Activated CD4-positive, alpha-beta T cell treated with anti-CD3 and anti-CD28 coated beads for 48 hours (primary cell): ENCODE measurements at regions not wholly inside any gene's neighbourhood (a gene's known extent, or its start where the extent isn't known, plus 50 kb on each side); places are given as distances from the start of the nearest gene placed in this dataset.
"Not testable (repeated sequence)": the region's sequence is repeated elsewhere in the genome, so short reads cannot be mapped to it uniquely, and the experiment has no call there.

Source experiments
- DNase-seq: peaks from one replicate; pipeline ENCODE4 v3.0.0-alpha.2; 2020

DNA sequence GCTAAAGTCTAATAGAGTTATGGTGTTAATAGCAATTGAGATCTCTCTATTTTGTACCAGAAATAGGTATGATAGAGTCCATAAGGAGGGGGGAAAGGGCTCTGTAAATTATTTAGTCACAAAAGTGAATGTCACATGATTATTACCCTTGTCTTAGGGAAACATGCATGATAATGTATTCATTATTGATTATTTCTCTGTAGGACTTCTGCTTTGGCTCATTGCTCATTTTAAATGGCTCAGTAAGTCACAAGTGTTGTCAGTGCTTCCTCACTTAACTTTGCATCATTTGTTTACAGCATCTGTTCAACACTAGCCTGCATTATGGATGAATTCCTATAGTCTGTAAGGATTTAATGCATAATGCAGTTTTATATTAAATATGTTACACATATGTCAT, 788.8 kb upstream of the EDIL3 start:
- DNase-seq: no peak

DNA sequence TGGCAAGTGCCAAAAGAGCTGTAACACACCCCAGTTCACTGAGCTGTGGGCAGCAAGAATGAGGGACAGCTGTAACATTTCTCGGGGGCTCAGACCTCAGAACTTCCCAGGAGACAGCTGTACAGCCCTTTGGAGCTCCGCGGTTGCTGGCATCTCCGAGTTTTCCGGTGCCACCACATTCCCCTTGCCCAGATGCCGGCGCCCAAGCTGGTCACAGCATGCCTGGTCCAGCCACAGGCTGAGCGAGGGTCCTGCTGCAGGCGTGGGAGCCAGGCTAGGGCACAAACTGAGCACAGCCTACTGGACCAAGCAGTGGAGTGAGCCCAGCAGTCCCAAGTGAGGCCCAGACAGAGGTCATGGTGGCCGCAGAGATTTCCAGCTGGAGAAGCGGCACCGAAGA, 797.7 kb upstream of the EDIL3 start:
- DNase-seq: no peak

DNA sequence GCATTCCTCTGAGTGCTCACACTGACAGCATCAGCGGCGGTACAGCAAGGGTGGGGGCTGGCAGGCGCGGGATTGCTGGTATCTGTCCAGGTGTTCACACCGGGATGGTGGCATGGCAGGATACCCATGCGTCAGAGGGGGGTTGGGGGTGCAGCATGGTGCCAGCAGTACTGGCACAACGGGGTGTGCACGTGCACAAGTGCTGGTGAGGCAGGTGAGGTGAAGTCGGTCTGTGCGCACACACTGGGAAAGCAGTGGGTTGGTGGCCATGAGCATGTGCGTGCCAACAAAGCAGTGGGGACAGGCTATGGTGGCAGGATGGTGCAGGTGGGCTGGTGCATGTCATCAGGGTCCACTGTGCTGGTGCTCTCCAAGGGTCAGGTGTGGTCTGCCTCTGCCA, 819.6 kb upstream of the EDIL3 start:
- no peak for DNase-seq

DNA sequence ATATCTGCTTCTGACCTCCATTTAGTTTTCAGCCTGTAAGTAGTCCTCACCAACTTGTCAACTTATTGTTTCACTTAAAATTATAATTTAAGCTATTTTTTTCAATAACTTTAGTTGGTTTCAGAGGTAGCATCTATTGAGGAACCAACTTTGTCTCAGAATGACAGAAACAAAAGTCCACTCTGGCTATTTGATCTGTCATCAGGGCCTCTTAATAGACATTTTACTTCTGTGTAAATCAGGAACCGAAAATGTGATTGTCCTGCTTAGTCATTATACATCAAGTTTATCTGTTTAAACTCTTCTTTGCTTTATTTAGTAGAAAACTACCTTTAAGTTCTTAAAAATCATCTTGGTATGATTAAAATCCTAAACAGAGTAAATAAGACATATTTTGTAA, 820.8 kb upstream of the EDIL3 start:
- no peak for DNase-seq

DNA sequence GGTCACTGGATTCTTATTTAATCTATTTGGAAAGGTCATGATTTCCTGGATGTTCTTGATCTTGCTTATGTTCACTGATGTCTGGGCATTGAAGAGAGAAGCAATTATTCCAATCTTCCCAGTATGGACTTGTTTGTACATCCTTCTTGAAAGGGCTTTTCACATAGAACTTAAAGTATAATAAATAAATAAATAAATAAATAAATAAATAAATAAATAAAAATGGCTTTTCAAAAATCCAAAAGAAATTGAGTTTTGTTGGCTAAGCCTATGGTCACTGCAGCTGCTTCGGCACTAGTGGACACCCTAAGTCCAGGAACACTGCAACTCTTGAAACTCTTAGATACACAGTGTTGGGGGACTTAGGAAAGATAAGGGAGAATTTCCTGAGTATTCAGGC, 840.7 kb upstream of the EDIL3 start:
- DNase-seq: no peak

DNA sequence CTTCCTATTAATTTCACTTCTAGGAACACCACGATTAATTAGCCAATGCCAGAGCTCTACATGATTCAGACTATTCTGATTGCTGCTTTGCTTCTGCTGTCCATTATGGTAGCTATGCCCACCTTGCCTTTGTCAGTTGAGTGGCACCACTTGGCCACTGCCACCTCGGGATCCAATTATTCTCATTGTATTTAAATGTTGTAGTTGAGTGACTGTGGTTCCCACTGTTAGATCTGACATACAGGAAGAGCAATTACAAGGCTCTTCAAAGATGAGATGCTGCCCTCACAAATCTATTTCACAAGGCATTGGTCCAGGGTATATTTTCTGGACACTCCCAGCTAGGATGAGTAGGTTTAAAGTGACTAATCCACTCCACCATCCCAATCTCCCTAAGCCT, 864.5 kb upstream of the EDIL3 start:
- no peak for DNase-seq

DNA sequence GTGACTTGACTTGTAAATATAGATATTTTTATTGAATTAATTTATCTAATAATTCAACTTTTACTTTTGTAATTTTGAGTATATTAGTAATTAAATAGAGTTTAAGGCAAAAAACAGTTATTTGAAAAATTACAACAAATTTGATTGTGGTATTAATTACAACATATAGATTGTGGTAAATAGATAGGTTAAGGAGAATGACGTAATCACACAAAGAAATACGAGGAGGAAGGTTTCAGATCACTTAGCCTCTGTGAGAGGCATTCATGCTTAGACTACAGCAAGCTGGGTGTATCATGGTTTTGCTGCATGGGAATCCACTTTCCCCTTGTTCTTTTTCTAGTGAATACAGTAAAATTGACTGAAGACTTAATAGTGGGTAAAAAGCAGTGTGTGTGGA, 878.4 kb upstream of the EDIL3 start:
- DNase-seq: no peak

DNA sequence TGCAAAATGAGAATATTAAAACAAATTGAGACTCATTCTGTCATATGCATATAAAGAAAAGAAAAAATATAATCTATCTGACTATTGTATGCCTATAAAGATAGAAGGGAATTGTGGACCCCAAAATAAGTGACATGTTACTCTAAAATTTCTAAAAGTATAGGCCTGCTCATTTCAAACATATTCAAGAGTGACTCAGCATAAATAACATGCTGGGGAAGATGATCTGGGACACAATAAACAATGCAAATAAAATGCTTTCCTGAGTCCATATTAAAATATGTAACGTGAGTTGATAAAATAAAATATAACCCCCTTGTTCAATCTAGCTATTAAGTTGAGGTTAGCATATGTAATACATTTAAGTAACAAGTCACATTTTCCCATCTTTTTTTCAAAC, 882.0 kb upstream of the EDIL3 start:
- no peak for DNase-seq

DNA sequence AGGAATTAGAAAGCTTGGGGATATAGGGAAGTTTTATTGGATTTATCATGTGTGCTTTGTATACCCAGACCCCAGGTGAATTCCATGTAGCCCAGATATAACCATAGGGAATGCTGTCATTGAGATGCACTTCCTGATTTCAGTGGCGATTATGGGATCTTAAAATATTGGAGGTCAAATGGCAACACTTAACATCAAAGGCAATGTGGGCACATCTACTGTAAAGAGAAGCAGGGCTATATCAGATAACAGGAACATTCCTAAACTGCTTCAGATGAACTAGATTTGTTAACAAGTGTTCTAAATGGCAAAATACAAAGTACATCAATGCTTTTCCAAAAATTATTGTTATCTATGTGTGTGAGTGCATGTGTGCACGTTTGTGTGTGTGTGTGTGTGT, 883.5 kb upstream of the EDIL3 start:
- DNase-seq: no peak

DNA sequence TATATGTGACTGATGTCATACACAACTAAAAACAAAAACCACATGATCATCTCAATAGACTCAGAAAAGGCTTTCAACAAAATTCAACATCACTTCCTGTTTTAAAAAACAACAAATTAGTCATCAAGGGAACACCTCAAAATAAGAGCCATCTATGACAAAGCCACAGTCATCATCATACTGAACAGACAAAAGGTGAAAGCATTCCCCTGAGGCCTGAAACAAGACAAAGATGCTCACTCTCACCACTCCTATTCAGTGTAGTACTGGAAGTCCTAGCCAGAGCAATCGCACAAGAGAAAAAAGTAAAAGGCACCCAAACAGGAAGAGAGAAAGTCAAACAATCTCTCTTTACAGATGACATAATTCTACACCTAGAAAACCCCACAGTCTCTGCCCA, 893.5 kb upstream of the EDIL3 start:
- no peak for DNase-seq

DNA sequence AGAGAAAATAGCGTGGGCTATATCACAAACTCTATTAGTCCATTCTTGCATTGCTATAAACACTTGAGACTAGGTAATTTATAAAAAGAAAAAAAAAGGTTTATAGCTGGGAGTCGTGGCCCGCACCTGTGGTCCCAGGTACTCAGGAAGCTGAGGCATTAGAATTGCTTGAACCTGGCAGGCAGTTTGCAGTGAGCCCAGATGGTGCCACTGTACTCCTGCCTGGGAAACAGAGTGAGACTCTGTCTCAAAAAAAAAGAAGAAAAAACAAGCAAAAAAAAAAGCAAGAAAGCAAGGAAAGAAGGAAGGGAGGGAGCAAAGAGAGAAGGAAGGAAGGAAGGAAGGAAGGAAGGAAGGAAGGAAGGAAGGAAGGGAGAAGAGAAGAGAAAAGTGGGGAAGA, 904.2 kb upstream of the EDIL3 start:
- no peak for DNase-seq

DNA sequence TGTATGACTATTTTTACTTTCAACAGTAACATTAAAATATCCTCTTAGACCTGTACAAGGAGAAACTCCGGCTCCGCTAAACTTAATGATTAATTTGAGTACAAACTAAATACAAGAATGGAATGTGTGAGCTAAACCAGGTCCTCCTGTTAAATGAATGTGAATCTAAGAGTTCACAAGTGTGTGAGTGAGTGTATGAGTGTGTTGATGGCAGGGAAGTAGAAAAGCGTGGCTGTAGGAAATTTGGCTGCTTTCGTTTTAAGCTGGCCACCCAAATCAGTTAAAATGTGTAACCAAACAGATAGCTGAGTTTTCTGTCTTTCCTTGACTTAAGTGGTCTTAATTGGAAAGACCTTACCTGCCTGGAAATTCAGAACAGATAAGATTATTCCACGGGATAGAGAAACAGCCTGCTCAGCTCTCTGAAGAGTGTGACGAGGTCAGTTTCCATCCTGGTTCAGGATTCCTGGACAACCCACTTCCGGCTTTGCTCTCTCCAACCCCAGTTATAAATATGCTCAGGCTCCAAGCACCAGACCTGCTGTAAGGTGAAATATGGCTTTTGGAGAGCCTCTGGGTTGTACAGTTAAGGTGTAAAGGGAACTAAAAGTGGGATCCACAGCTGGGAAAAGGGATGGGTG, 908.6 kb upstream of the EDIL3 start:
- DNase-seq: no peak

DNA sequence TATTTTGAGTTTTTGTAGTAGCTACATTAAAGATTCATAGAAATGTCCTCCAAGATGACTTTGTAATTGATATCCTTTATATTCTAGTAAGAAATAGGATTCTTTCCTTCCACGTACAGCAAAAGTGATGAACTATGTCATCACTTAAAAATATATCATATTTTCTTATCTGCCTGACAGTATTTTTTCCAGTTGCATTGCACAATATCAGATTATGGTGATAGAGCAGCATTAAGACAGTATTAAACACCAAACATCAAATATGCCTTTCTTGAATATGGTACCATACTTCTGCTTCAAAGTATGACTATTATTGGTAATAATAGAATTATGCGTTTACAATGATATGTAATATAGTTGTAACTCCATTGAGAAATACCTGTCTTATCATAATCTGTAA, 919.8 kb upstream of the EDIL3 start:
- DNase-seq: no peak

DNA sequence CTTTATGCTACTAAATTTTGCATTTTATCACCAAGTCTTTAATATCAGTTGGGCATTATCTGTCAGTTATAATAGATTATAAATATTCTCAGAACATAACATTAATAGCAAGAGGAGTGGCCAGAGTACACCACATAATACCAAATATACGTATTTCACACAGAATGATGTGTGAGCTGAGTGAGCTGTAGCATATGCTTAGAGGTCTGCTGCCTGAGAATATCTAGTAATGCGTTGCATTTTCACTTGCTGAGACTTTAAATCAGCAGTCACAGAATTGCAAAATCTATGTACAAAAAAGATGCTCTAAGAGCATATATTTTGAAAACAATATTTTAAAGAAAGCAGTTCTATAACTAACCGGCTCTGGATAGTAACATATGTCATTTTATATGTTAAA, 921.1 kb upstream of the EDIL3 start:
- no peak for DNase-seq

DNA sequence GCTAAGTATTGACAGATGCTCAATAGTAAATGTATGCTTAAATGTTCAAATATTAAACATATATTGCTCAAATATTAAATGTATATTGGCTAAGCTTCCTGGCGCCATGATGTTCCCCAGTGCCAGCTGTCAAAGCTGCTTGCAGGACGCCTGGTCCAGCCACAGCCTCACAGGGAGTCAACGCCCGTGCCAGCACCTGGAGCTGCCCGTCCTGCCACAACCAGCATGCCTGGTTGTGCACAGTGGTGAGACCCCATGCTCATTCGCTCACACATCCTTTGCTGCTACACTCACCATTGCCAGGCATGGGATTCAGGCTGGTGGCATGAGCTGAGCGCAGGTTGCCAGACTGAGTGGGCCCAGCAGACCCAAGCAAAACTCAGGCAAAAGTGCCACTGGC, 926.9 kb upstream of the EDIL3 start:
- no peak for DNase-seq

DNA sequence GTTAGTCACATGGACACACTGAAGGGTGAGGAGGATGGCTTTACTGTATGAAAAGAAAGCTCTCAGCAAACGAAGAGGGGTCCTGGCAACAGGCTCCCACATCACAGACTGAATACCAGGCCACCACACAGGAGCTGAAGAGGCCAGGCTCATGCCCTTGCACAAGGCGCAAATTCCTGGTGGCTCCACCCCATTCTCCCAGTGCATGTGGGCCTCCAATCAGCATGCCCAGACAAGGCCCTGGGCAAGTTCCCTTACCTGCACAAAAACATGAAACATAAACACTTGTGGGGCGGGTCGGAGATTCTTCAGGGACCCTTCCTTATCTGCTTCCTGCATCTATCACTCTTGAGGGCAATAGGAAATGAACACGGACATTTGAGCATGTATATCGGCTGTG, 935.8 kb upstream of the EDIL3 start:
- no peak for DNase-seq

DNA sequence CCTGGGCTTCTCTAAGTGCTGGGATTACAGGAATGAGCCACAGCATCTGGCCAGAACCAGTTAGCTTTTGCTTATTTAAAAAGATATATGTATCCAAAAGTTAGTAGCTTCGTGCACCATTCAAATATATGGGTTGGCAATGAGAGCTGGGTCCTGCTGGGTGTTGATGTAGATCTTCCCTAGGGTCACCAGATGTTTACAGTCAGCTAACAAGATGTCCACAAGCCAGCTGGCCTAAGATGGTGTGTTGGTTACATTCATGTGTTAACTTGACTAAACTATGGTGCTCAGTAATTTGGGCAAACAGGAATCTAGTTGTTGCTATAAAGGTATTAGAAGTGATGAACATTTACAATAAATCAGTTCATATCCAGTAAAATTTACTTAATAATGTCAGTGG, 948.6 kb upstream of the EDIL3 start:
- no peak for DNase-seq

DNA sequence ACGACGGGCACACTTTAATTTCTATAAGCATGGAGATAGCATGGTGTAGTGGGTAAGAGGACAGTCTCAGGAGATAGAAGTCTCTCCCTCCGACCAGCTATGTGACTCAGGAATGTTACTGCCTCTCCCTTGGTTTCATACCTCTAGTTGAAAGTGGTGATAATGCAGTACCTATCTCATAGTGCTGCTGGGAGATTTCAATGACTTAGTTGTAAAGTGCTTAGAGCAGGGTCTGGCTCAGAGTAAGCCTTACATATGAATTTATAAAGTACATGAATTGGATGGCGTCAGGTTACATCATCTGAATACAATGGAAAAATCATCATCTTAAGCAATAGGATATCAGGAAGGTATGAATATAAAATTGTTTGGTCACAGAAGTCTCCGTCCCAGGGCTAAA, 952.8 kb upstream of the EDIL3 start:
- no peak for DNase-seq

DNA sequence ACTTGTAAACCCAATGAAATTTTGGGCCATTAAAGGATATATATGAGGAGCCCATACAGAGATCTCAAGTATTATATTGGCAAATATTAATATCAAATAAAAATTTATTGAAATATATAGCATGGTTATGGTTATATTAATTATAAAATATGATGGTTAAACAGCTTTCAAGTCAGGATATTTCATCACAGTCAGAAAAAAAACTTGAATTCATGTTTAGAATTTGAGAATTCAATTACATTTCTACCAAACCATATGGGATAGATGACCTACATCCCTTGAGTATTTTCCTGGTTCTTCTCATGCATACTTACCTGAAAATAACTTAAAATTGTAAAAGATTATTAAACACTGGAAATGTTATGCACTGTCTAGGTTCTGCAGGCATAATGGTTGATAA, 956.1 kb upstream of the EDIL3 start:
- DNase-seq: no peak

DNA sequence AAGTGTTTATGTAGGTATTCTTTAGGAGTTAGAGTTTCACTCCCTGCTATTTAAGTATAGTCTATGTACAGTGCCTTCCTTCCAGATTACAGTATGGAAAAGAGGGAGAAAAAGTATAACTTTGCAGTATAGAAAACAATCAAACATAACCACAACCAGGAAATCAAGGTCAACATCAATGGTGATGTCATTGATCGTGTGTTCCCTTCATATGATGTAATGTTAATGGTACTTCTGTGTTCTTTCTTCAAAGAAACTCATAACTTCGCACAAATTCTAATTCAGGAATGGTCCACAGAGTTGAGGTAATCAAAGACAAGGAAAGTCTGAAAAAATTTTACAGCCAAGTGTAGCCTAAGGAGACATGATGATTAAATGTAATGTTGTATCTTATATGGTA, 961.1 kb upstream of the EDIL3 start:
- DNase-seq: no peak

DNA sequence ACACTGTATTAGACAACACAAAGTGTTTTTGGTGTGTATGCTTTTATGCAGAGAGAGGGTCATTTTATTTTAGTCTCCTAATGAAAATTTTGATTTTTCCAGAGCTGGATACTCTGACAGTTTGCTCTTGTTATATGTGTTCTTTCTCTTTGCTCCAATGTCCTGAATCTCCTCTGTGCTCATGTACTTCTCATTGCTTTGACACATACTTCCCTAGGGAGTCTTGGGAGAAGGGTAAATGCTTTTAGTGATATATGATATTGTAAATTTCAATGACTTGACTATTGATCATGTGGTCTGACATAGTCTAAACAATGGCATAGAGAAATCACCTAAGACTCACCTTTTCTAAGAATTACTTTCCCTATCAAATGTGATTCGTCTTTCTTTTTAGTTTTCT, 972.6 kb upstream of the EDIL3 start:
- no peak for DNase-seq

DNA sequence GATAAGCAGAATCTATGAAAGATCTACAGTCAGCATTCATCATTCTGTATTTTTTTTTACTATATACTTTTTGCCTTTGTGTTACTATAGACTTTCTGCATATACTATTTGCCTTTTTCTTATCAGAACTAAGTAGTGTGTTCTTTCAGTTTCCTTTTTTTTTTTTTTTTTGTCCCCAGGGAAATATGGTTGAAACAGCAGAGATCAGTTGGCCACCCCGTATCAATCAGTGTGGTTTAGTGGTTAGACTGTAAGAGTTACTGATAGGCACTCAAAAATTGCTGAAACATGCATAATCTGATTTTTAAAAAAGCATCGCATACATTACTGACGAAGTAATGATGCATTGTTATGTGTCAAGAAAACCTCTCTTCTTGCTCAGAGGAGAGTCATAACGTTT, 990.8 kb upstream of the EDIL3 start:
- no peak for DNase-seq

DNA sequence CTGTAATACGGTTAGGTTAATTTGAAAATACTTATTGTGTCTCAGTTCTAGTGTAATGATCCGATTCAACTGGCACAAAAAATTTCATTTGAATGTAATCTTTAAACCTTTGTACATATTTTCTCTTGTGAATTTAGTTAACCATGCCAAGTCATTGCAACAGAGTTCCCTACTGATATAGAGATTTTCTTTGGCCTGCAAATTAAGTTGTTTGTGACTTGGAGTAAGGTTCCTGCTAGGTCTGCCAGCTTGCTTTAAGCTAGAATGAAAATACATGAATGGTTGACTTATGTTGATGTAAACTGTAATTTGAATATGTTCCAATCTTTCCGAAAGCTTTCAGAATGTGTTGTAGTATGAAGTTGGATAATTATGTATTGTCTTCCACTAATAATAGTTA, 1004.1 kb upstream of the EDIL3 start:
- DNase-seq: no peak

DNA sequence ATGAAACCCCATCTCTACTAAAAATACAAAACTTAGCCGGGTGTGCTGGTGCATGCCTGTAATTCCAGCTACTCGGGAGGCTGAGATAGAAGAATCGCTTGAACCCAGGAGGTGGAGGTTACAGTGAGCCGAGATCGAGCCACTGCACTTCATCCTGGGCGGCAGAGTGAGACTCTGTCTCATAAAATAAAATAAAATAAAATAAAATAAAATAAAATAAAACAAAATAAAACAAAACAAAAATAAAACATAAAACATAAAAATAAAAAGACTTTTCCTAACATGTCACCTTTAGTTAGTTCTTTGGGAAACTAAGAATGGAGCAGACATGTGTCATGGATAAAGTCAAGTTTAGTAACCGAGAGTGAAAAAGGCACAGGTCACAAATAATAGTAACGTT, 1007.6 kb upstream of the EDIL3 start:
- DNase-seq: not testable (repeated sequence)

DNA sequence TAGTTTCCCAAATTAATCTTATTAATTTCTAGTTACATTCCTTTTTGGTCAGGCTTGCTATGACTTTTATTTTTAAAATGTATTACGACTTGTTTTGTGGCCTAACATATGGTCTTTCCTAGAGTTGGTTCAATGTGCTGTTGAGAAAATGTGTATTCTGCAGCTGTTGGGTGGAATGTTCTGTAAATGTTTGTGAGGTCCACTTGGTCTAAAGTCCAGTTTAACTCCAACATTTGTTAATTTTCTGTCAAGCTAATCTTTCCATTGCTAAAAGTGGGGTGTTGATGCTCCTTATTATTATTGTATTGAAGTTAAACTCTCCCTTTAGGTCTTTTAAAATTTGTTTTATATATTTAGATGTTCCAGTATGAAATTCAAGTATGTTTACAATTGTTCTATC, 1010.8 kb upstream of the EDIL3 start:
- no peak for DNase-seq

DNA sequence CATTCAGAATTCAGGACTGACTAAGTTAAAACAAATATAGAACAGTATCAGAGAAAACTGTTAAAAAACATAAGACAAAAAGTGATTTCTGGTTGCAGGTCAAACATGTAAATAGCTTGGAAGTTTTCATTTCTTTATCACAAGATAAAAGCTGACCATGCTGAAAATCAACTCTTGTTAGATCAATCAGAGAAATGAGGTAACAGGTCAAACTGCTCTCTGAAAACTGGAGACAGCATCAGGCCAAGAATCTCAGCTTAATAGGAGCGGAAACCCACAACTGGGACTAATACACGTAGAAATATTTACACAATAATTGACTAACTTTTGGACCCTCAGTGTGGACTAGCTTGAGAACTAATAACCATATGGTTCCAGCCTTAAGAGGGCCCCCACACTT, 1012.8 kb upstream of the EDIL3 start:
- no peak for DNase-seq
